OCI-LY7 (cell line): ENCODE measurements at regions not wholly inside any gene's neighbourhood (a gene's known extent, or its start where the extent isn't known, plus 50 kb on each side); places are given as distances from the start of the nearest gene placed in this dataset.

Source experiments
- BruUV-seq: library from RNA; stranded (reverse); fragments of 400-500 nt; replicated peaks from 2 replicates; lab custom pipeline; 2021; lab: Mats Ljungman, UMichigan
- CTCF ChIA-PET: fragments of 300-600 bp; sonication (Branson Sonifier 250); formaldehyde crosslinking; loops from one replicate; lab custom pipeline; 2022; ENCODE audit warnings: antibody characterized with exemption; ENCODE audit not compliant: unreplicated experiment; lab: Charles Lee
- POLR2A ChIA-PET: fragments of 300-600 bp; sonication (Branson Sonifier 250); formaldehyde crosslinking; loops from one replicate; lab custom pipeline; 2022; ENCODE audit warnings: antibody characterized with exemption; lab: Charles Lee
- DNase-seq: peaks from one replicate; pipeline ENCODE4 v3.0.0-alpha.2; 2015; ENCODE audit warnings: low spot score
- H2AFZ ChIP-seq: fragments of 200-600 bp; sonication (generic), shearing (Covaris generic); 2 replicates; pipeline ENCODE4 v1.6.1; 2014; ENCODE audit warnings: mild to moderate bottlenecking, antibody characterized with exemption, low read length, moderate library complexity
- H3K27ac ChIP-seq: fragments of 200-600 bp; sonication (generic); 2 replicates; pipeline ENCODE4 v1.5.1; 2014; ENCODE audit warnings: mixed run types, low read depth, mild to moderate bottlenecking, moderate library complexity, low read length, inconsistent platforms; ENCODE audit not compliant: poor library complexity, severe bottlenecking
- H3K36me3 ChIP-seq: fragments of 200-600 bp; sonication (generic); 2 replicates; pipeline ENCODE4 v1.6.1; 2014; ENCODE audit warnings: mild to moderate bottlenecking, antibody characterized with exemption, low read length, moderate library complexity, mixed read lengths; ENCODE audit not compliant: insufficient read depth
- H3K4me1 ChIP-seq: fragments of 200-600 bp; sonication (generic); 2 replicates; pipeline ENCODE4 v1.5.1; 2014; ENCODE audit warnings: mild to moderate bottlenecking, low read length; ENCODE audit not compliant: insufficient read depth, poor library complexity, severe bottlenecking
- H3K4me2 ChIP-seq: fragments of 200-600 bp; sonication (generic); 2 replicates; pipeline ENCODE4 v1.6.1; 2014; ENCODE audit warnings: mild to moderate bottlenecking, low read length
- H3K4me3 ChIP-seq: fragments of 200-600 bp; sonication (generic); 2 replicates; pipeline ENCODE4 v1.5.1; 2014; ENCODE audit warnings: mild to moderate bottlenecking, low read depth, low read length; ENCODE audit not compliant: poor library complexity, severe bottlenecking
- H3K79me2 ChIP-seq: fragments of 200-600 bp; sonication (generic); 2 replicates; pipeline ENCODE4 v1.6.1; 2016; ENCODE audit warnings: low read depth, mild to moderate bottlenecking, low read length, moderate library complexity, mixed read lengths; ENCODE audit not compliant: insufficient read depth
- H3K9me2 ChIP-seq: fragments of 200-600 bp; sonication (generic); 2 replicates; pipeline ENCODE4 v1.6.1; 2016; ENCODE audit warnings: mild to moderate bottlenecking, low read length, mixed read lengths; ENCODE audit not compliant: insufficient read depth
- H3K9me3 ChIP-seq: fragments of 200-600 bp; sonication (generic); 2 replicates; pipeline ENCODE4 v1.6.1; 2014; ENCODE audit warnings: mild to moderate bottlenecking, mixed run types, low read length, mixed read lengths
- H4K20me1 ChIP-seq: fragments of 200-600 bp; sonication (generic); 2 replicates; pipeline ENCODE4 v1.6.1; 2014; ENCODE audit warnings: mild to moderate bottlenecking, antibody characterized with exemption, low read length, moderate library complexity, mixed read lengths; ENCODE audit not compliant: insufficient read depth
- CTCF ChIP-seq: fragments of 200-600 bp; sonication (generic); conservative IDR thresholded peaks from 2 replicates; pipeline ENCODE4 v1.5.1; 2014; ENCODE audit warnings: mild to moderate bottlenecking, antibody characterized with exemption, low read length, moderate library complexity, mixed read lengths
- EZH2phosphoT487 ChIP-seq: fragments of 200-600 bp; sonication (generic); IDR thresholded peaks from 2 replicates; pipeline ENCODE4 v1.6.1; 2018; ENCODE audit warnings: low read depth, borderline replicate concordance, mild to moderate bottlenecking, mixed run types, antibody characterized with exemption, low read length, moderate library complexity, mixed read lengths
- intact Hi-C: fragments of 100-400 bp; cut with micrococcal nuclease; formaldehyde crosslinking; loops from one replicate; pipeline ENCODE4 v1.10.0; 2022; ENCODE audit not compliant: unreplicated experiment

- POLR2A ChIA-PET: no interaction called here
- DNase-seq: no peak
- Histone ChIP-seq H3K36me3 (no peaks in the 10 kb centered on the region), H3K9me2 (no peaks in the 10 kb centered on the region), H3K9me3 (no peaks in the 10 kb centered on the region), H3K4me2 (no peak overlapping the region), H3K4me3 (no peak overlapping the region), H3K4me1 (no peaks in the 10 kb centered on the region), H4K20me1 (no peaks in the 10 kb centered on the region), H3K79me2 (no peaks in the 10 kb centered on the region), H2AFZ (no peak overlapping the region), H3K27ac (no peak overlapping the region)
- BruUV-seq: no TSS peak
- intact Hi-C loops: no loop called here
- CTCF ChIA-PET: no interaction called here
- TF ChIP-seq CTCF (no peak), EZH2phosphoT487 (no peak)
Observed at GRCh38 chr9:104258296-104259011, 164.3 kb downstream of the SMC2 start.

- H3K36me3 ChIP-seq: no peaks in the 10 kb centered on the region
- H3K9me2 ChIP-seq: no peaks in the 10 kb centered on the region
- H3K79me2 ChIP-seq: no peaks in the 10 kb centered on the region
- H3K4me1 ChIP-seq: no peaks in the 10 kb centered on the region
- CTCF ChIA-PET: no interaction called here
- no TSS peak for BruUV-seq
- DNase-seq: no peak
- POLR2A ChIA-PET: interaction anchor here (1.1 kb wide), 1 partner anchor 11 kb away, joined by 3 read pairs; no protein-coding TSS in a partner anchor
- H3K27ac ChIP-seq: no peak overlapping the region
- H4K20me1 ChIP-seq: no peaks in the 10 kb centered on the region
- H3K4me3 ChIP-seq: no peak overlapping the region
- H3K4me2 ChIP-seq: no peak overlapping the region
- intact Hi-C loops: no loop called here
- H3K9me3 ChIP-seq: no peaks in the 10 kb centered on the region
- TF ChIP-seq EZH2phosphoT487: no peak
- TF ChIP-seq CTCF: no peak
- H2AFZ ChIP-seq: no peak overlapping the region
Observed at GRCh38 chr9:104260004-104260403, 165.9 kb downstream of the SMC2 start.

- ChIA-PET POLR2A (no interaction called here), CTCF (no interaction called here)
- Histone ChIP-seq H3K9me3 (no peaks in the 10 kb centered on the region), H3K4me1 (no peaks in the 10 kb centered on the region), H3K9me2 (no peaks in the 10 kb centered on the region), H2AFZ (no peak overlapping the region), H3K4me3 (no peak overlapping the region), H3K36me3 (no peaks in the 10 kb centered on the region), H3K4me2 (no peak overlapping the region), H3K27ac (no peak overlapping the region), H4K20me1 (no peaks in the 10 kb centered on the region), H3K79me2 (no peaks in the 10 kb centered on the region)
- TF ChIP-seq EZH2phosphoT487: no peak
- no peak for TF ChIP-seq CTCF
- no TSS peak for BruUV-seq
- intact Hi-C loops: no loop called here
- DNase-seq: no peak
Observed at GRCh38 chr9:104263942-104264341, 169.8 kb downstream of the SMC2 start.
